ENCODE measurements at regions not wholly inside any gene's neighbourhood (a gene's known extent, or its start where the extent isn't known, plus 50 kb on each side); places are given as distances from the start of the nearest gene placed in this dataset.
A peak's percentile ranks its signal among the peaks of the same experiment; 100 is the strongest.

- H3K4me1 ChIP-seq (ENCODE audit: control insufficient read depth in 1 of 2, low read depth in 2 of 2): peaks cover 7 to 34% of the 10 kb centered on the region in 2 donors
- DNase-seq (ENCODE audit: low spot score): no peak
These were observed 141.9 kb downstream of the TTC32 start for GRCh38 chr2:19759880-19760279.

GRCh38 chr2:19758658-19759057 lies 143.1 kb downstream of the TTC32 start:
- Histone ChIP-seq H3K27ac (no peak overlapping the region), H3K36me3 (no peaks in the 10 kb centered on the region), H3K9me3 (no peaks in the 10 kb centered on the region), H3K4me1 (ENCODE audit: control insufficient read depth in 1 of 2, low read depth in 2 of 2) (peaks cover 7 to 34% of the 10 kb centered on the region in 2 donors), H3K27me3 (replicated peaks; ENCODE audit: insufficient read depth) (no peaks in the 10 kb centered on the region), H3K4me3 (no peak overlapping the region)
- no peak for ATAC-seq (ENCODE audit: insufficient number of reproducible peaks, low FRiP score, low read depth)
- TF ChIP-seq CTCF (IDR thresholded peaks at IDR 0.05): no peak
- no peak for DNase-seq (ENCODE audit: low spot score)

More at GRCh38 chr2:19759880-19760279, 141.9 kb downstream of the TTC32 start:
- no peak overlapping the region for H3K27ac ChIP-seq
- H3K27me3 ChIP-seq (replicated peaks; ENCODE audit: insufficient read depth): no peaks in the 10 kb centered on the region
- H3K4me3 ChIP-seq: no peak overlapping the region
- H3K9me3 ChIP-seq: no peaks in the 10 kb centered on the region
- no peaks in the 10 kb centered on the region for H3K36me3 ChIP-seq
- ATAC-seq (ENCODE audit: insufficient number of reproducible peaks, low FRiP score, low read depth): no peak
- no peak for TF ChIP-seq CTCF (IDR thresholded peaks at IDR 0.05)

- DNase-seq (ENCODE audit: low spot score) (no peak), ATAC-seq (ENCODE audit: insufficient number of reproducible peaks, low FRiP score, low read depth) (no peak)
- Histone ChIP-seq H3K36me3 (no peaks in the 10 kb centered on the region), H3K27me3 (replicated peaks; ENCODE audit: insufficient read depth) (no peaks in the 10 kb centered on the region), H3K4me3 (no peak overlapping the region), H3K27ac (peak overlapping the region in 1 of 2 donors; percentile 7), H3K4me1 (ENCODE audit: control insufficient read depth in 1 of 2, low read depth in 2 of 2) (peaks cover 7 to 38% of the 10 kb centered on the region in 2 donors), H3K9me3 (no peaks in the 10 kb centered on the region)
- TF ChIP-seq CTCF (IDR thresholded peaks at IDR 0.05): no peak
These were observed 144.2 kb downstream of the TTC32 start for GRCh38 chr2:19757586-19757985.

- DNase-seq (ENCODE audit: low spot score) (no peak), ATAC-seq (ENCODE audit: insufficient number of reproducible peaks, low FRiP score, low read depth) (no peak)
- Histone ChIP-seq H3K9me3 (no peaks in the 10 kb centered on the region), H3K27me3 (replicated peaks; ENCODE audit: insufficient read depth) (no peaks in the 10 kb centered on the region), H3K27ac (no peak overlapping the region), H3K4me1 (ENCODE audit: control insufficient read depth in 1 of 2, low read depth in 2 of 2) (peaks cover 7 to 51% of the 10 kb centered on the region in 2 donors), H3K4me3 (no peak overlapping the region), H3K36me3 (no peaks in the 10 kb centered on the region)
- no peak for TF ChIP-seq CTCF (IDR thresholded peaks at IDR 0.05)
These were observed 146.9 kb downstream of the TTC32 start for GRCh38 chr2:19754907-19755306.

GRCh38 chr2:19753818-19754217 lies 148.0 kb downstream of the TTC32 start:
- H3K9me3 ChIP-seq: no peaks in the 10 kb centered on the region
- H3K4me3 ChIP-seq: no peak overlapping the region
- ATAC-seq (ENCODE audit: insufficient number of reproducible peaks, low FRiP score, low read depth): no peak
- peaks cover 7 to 48% of the 10 kb centered on the region in 2 donors for H3K4me1 ChIP-seq (ENCODE audit: control insufficient read depth in 1 of 2, low read depth in 2 of 2)
- no peaks in the 10 kb centered on the region for H3K27me3 ChIP-seq (replicated peaks; ENCODE audit: insufficient read depth)
- no peaks in the 10 kb centered on the region for H3K36me3 ChIP-seq
- H3K27ac ChIP-seq: no peak overlapping the region
- DNase-seq (ENCODE audit: low spot score): no peak
- TF ChIP-seq CTCF (IDR thresholded peaks at IDR 0.05): no peak

Data from thoracic aorta (tissue), 2 donors.